ENCODE measurements at regions not wholly inside any gene's neighbourhood (a gene's known extent, or its start where the extent isn't known, plus 50 kb on each side); places are given as distances from the start of the nearest gene placed in this dataset.

DNA sequence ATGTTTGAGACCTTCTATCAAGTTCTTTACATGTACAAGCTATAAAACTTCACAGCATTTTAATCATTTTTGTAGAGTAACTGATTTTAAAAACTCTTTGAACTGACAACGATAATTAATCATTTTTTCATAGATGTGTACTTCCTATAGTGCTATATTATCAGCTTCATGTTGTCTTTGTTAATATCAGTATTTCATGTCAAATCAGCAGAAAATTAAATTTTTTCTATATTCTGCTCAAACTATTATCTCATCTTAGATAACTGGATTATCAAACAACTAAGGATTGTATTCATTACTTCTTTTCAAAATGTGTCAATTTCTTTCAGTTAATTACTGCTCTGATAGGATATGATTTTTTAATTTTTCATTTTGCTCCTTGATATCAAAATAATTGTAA, 214.6 kb upstream of the RGS18 start:
- H3K27me3 ChIP-seq (ENCODE audit: control insufficient read depth, insufficient read depth, low read length): no peaks in the 10 kb centered on the region
- no peak overlapping the region for H3K4me3 ChIP-seq (ENCODE audit: insufficient read depth, low read depth, low read length)
- H3K36me3 ChIP-seq (replicated peaks; ENCODE audit: control insufficient read depth, insufficient read depth, low read length): no peaks in the 10 kb centered on the region
- DNase-seq: no peak

DNA sequence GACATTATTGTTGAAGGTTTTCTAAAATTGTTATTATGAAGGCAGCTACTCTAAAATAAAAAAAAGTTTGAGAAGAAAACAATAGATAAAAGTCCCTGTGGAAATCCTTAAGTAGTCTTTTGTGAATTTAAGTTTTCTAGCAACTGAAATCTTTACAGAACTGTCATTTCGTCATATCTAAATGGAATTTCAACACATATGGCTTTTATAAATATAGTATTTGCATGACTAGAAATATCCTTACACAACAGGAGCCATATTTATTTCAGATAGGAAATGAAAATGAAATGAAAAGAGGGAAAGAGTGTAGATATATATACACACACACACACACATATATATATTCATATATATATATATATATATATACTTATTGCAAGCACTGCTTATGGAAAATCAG, 204.7 kb upstream of the RGS18 start:
- H3K4me3 ChIP-seq (ENCODE audit: insufficient read depth, low read depth, low read length): no peak overlapping the region
- DNase-seq: no peak
- no peaks in the 10 kb centered on the region for H3K27me3 ChIP-seq (ENCODE audit: control insufficient read depth, insufficient read depth, low read length)
- H3K36me3 ChIP-seq (replicated peaks; ENCODE audit: control insufficient read depth, insufficient read depth, low read length): no peaks in the 10 kb centered on the region

DNA sequence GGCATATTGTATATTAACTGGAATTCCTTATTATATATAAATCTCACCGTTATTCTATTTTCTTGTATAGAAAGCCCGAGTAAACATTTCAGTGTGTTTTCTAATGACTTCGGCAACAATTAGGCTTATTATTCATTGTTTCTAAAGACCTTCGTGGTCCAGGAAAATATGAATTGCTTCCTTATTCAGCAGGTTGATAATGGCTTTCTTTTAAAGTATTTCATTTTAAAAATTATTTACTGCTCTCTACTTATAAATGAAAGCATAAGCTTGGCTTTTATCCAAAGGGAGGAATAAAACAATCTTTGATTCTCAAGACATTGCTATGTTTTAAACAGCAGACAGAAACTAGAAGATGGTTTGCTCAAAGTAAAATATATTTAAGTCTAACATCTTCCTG, 198.4 kb upstream of the RGS18 start:
- no peak overlapping the region for H3K4me3 ChIP-seq (ENCODE audit: insufficient read depth, low read depth, low read length)
- DNase-seq: no peak
- H3K27me3 ChIP-seq (ENCODE audit: control insufficient read depth, insufficient read depth, low read length): no peaks in the 10 kb centered on the region
- no peaks in the 10 kb centered on the region for H3K36me3 ChIP-seq (replicated peaks; ENCODE audit: control insufficient read depth, insufficient read depth, low read length)

DNA sequence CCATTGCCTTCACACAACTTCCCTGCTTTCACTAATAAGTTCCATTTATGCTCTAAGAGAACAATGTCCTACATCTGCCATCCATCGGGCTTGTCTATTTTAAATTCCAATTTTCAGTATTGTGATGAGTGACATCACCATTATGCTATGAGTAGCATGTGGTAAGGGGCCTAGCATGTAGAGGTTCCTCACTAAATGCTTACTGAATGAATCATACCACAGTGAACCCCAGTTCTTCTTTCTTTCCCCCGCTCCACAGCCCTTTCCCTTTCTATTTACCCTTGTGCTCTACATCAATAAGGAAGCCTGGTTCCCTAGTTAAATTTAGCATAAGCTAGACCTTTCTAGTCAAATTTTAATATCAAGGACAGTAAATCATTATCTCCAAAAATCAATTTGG, 195.0 kb upstream of the RGS18 start:
- Histone ChIP-seq H3K4me3 (ENCODE audit: insufficient read depth, low read depth, low read length) (no peak overlapping the region), H3K36me3 (replicated peaks; ENCODE audit: control insufficient read depth, insufficient read depth, low read length) (no peaks in the 10 kb centered on the region), H3K27me3 (ENCODE audit: control insufficient read depth, insufficient read depth, low read length) (no peaks in the 10 kb centered on the region)
- DNase-seq: no peak

DNA sequence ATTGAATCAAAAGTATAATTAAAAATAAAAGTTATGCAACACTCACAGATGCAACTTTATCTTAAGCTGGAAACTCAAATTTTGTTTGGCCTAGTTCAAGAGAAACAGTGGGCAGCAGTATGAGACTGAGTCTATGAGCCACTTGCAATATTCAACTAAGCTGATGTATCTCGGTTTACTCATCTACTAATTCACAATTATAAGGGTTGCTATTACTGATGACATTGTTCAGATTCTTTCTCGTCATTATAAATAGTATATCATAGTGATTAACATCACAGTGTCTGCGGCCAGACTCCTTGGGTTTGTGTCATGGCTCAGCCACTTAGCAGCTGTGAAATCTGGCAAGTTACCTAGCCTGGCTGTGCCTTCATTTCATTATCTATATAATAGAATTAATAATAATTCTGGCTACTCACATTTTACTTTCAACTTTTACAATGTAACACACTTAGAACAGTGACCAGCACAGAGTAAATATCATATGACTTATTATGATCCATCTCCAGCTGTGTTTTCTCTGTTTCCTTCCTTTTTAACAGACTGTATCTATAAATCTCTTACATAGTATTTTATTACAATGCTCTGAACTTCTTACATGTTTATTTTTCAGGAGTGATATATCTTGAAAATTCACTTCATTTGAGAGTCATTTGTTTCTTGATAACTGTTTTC, 194.3 kb upstream of the RGS18 start:
- Histone ChIP-seq H3K27me3 (ENCODE audit: control insufficient read depth, insufficient read depth, low read length) (no peaks in the 10 kb centered on the region), H3K36me3 (replicated peaks; ENCODE audit: control insufficient read depth, insufficient read depth, low read length) (no peaks in the 10 kb centered on the region), H3K4me3 (ENCODE audit: insufficient read depth, low read depth, low read length) (no peak overlapping the region)
- DNase-seq: no peak

DNA sequence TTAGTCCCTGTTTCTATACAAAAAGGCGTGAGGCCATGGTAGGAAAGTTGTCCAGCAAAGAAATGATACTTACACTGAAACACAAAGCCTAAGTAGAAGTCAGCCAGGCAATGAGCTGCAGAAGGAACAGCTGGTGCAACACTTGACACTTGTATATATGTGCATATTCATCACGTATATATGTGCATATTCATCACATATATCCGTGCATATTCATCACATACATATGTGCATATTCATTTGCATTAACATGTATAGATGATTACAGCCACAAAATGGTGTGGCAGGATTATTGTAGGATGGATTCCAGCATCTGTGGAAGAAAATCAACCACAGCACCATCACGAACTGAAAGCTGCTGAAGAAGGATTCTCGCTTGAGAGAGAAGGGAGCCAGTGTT, 189.0 kb upstream of the RGS18 start:
- no peaks in the 10 kb centered on the region for H3K36me3 ChIP-seq (replicated peaks; ENCODE audit: control insufficient read depth, insufficient read depth, low read length)
- H3K4me3 ChIP-seq (ENCODE audit: insufficient read depth, low read depth, low read length): no peak overlapping the region
- no peak for DNase-seq
- H3K27me3 ChIP-seq (ENCODE audit: control insufficient read depth, insufficient read depth, low read length): no peaks in the 10 kb centered on the region

DNA sequence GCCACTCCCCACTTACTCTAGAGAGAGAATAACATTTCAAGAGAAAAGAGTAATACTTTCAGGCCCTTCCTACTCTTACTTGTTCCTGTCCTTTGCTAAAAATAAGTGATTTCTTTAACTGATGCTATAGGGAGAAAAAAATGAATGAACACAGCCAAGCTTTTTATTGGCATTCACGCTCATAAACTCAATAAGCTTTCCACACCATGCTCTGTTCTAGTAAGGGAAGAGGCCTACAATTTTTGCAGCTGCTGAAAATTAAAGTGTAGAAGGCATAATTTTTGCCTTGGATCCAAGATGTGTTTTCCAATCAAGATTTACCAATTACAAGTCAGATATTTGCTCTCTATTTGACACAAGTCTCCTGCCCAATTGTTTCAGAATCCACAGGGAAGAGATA, 188.1 kb upstream of the RGS18 start:
- Histone ChIP-seq H3K4me3 (ENCODE audit: insufficient read depth, low read depth, low read length) (no peak overlapping the region), H3K36me3 (replicated peaks; ENCODE audit: control insufficient read depth, insufficient read depth, low read length) (no peaks in the 10 kb centered on the region), H3K27me3 (ENCODE audit: control insufficient read depth, insufficient read depth, low read length) (no peaks in the 10 kb centered on the region)
- DNase-seq: no peak

DNA sequence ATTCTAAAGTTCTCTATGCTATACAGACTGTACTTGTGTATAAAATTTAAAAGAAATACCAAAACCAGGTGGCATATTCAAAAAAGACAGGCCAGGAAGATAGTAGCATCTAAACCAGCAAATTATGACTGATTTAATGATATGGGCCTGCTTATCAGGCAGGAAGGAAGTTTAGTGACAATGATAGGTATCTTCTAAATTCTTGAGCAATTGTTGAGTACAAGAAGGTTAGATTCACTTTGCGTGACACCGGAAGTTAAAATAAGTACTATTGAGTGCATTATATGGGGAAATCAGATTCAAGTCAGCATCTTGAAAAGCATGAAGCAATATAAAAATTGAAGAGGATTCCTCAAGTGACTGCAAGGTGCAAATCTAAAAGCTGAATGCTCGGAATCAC, 186.8 kb upstream of the RGS18 start:
- DNase-seq: no peak
- Histone ChIP-seq H3K4me3 (ENCODE audit: insufficient read depth, low read depth, low read length) (no peak overlapping the region), H3K27me3 (ENCODE audit: control insufficient read depth, insufficient read depth, low read length) (no peaks in the 10 kb centered on the region), H3K36me3 (replicated peaks; ENCODE audit: control insufficient read depth, insufficient read depth, low read length) (no peaks in the 10 kb centered on the region)

DNA sequence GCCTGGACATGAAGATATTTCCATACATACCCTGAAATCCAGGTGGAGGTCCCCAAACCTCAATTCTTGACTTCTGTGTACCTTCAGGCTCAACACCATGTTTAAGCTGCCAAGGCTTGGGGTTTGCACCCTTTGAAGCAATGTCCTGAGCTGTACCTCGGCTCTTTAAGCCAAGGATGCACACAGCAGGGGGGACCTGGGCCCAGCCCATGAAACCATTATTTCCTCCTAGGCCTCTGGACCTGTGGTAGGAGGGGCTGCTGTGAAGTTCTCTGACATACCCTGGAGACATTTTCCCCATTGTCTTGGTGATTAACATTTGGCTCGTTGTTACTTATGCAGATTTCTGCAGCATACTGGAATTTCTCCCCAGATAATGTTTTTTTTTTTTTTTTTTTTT, 184.3 kb upstream of the RGS18 start:
- no peak for DNase-seq
- no peak overlapping the region for H3K4me3 ChIP-seq (ENCODE audit: insufficient read depth, low read depth, low read length)
- no peaks in the 10 kb centered on the region for H3K36me3 ChIP-seq (replicated peaks; ENCODE audit: control insufficient read depth, insufficient read depth, low read length)
- no peaks in the 10 kb centered on the region for H3K27me3 ChIP-seq (ENCODE audit: control insufficient read depth, insufficient read depth, low read length)

DNA sequence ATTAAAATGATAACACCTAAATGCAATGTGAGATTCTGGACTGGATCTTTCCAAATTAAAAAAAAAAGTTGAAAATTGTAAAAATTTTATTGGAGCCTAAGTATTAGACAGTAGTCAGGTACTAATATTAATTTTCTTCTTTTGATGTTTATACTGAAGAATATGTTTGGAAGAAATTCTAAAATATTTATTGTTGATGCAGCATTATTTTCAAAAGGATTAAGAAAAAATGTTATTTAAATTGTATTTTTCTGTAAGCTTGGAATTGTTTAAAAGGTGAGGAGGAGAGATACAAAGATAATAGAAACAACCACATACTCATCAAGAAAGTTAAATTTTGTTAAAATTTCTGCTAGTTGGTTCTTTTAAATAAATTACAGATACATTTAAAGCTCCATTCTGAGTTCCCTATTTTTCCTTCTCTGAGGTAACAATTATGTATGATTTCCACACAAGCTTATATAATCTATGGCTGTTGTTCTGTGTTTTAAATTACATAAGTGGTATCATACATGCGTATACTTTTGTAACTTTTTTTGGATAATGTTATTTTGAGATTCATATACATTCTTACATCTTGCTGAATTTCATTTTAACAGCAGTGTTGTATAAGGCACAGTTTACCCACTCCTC, 180.3 kb upstream of the RGS18 start:
- H3K4me3 ChIP-seq (ENCODE audit: insufficient read depth, low read depth, low read length): no peak overlapping the region
- H3K27me3 ChIP-seq (ENCODE audit: control insufficient read depth, insufficient read depth, low read length): no peaks in the 10 kb centered on the region
- no peak for DNase-seq
- H3K36me3 ChIP-seq (replicated peaks; ENCODE audit: control insufficient read depth, insufficient read depth, low read length): no peaks in the 10 kb centered on the region

DNA sequence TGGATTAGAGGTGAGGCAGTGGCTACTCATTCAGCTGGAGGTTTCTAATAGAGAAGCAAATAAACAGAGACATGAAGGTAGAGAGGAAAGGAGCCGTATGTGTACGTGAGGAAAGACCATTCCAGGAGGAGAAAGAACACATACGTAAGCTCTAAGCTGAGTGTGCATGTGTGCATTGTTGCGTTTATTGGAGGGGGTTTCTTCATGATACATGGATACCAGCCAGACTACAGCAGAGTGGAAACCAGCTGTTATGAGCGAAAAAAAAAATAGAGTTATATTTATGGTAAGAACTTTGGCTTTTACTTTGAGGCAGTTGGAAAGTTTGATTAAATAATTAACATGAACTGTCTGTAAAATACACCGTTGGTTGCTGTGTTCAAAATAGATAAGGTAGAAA, 173.4 kb upstream of the RGS18 start:
- Histone ChIP-seq H3K4me3 (ENCODE audit: insufficient read depth, low read depth, low read length) (no peak overlapping the region), H3K36me3 (replicated peaks; ENCODE audit: control insufficient read depth, insufficient read depth, low read length) (no peaks in the 10 kb centered on the region), H3K27me3 (ENCODE audit: control insufficient read depth, insufficient read depth, low read length) (no peaks in the 10 kb centered on the region)
- no peak for DNase-seq

DNA sequence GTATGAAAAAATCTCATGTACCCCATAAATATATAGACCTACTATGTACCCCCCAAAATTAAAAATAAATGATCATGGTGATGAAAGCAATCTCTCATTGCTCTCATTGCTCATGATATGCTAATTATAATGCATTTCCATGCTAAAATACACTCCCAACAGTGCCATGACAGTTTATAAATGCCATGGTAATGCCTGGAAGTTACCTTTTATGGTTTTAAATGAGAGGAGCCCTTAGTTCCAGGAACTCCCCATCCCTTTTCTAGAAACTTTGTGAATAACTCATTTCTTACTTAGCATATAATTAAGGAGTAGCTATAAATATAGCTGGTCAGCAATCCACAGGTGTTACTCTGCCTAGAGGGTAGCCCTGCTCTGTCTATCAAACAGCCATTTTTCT, 166.1 kb upstream of the RGS18 start:
- no peaks in the 10 kb centered on the region for H3K27me3 ChIP-seq (ENCODE audit: control insufficient read depth, insufficient read depth, low read length)
- no peak for DNase-seq
- no peaks in the 10 kb centered on the region for H3K36me3 ChIP-seq (replicated peaks; ENCODE audit: control insufficient read depth, insufficient read depth, low read length)

DNA sequence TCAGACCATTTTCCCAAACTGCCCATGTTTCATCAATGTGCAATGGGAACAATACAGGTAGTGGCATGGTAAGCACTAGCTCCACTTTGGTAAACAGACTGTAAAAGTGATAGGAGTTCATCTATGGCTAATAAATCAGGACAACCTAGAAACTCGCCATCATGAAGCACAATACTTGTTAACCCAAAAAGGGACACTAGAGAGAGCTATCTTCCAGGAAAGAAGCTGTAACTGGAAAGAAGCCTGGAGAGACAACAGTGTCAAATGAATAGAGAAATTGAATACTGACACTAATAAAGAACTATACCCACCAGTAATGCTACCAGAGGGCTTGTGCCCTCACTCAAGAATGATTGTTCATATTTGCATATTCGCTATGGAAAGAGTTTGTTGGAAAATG, 164.7 kb upstream of the RGS18 start:
- peak; percentile 6 for DNase-seq
- no peaks in the 10 kb centered on the region for H3K27me3 ChIP-seq (ENCODE audit: control insufficient read depth, insufficient read depth, low read length)
- no peaks in the 10 kb centered on the region for H3K36me3 ChIP-seq (replicated peaks; ENCODE audit: control insufficient read depth, insufficient read depth, low read length)
- H3K4me3 ChIP-seq (ENCODE audit: insufficient read depth, low read depth, low read length): no peak overlapping the region

More for the DNA sequence above, 166.1 kb upstream of the RGS18 start:
- H3K4me3 ChIP-seq (ENCODE audit: insufficient read depth, low read depth, low read length): no peak overlapping the region

DNA sequence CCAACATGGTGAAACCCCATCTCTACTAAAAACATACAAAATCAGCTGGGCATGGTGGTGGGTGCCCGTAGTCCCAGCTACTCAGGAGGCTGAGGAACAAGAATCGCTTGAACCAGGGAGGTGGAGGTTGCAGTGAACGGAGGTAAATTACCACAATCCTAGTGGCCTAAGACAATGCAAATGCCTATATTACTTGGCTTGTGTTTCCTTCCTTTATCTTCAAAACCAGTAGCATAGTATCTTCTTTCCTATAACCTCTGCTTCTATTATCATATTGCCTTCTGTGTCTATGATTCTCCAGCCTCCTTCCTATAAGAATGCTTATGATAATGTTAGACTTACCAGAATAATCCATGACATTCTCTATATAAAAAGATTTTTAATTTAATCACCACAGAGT, 156.2 kb upstream of the RGS18 start:
- no peak for DNase-seq
- no peak overlapping the region for H3K4me3 ChIP-seq (ENCODE audit: insufficient read depth, low read depth, low read length)

DNA sequence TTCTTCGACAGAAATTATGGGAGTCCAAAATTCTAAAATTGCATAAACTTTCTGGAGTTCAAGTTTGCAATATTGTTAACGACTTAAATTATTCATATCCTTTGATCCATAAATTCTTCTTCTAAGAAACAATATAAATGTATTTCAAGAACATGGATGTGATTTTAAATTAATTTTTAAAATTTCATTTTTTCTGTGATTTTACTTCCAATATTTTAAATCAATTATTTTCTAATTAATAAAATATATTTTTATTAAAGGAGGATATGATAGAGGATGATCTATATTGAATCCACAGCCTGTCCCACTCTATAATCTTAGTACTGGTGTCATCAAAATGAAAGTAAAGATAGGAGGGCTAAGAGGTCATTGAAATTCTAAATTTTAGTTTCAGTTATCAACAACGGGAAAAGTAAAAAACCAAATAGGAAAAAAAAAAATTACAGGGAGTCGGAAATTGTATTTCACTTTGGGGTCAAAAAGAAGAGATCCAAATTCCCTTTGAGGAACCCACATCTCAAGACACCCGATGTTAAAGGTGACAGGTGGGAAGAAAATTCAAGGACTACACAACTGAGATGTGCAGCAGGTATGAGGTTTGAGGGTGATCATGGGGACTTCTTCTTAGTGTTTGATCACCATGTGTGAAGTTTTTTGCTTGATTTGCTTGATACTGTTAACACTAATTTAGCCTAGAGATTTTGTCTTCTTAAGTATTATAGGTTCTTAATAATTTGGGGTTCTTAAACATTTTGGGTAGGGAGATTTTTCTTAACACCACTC, 154.8 kb upstream of the RGS18 start:
- no peak for DNase-seq
- H3K4me3 ChIP-seq (ENCODE audit: insufficient read depth, low read depth, low read length): no peak overlapping the region
- no peaks in the 10 kb centered on the region for H3K36me3 ChIP-seq (replicated peaks; ENCODE audit: control insufficient read depth, insufficient read depth, low read length)
- no peaks in the 10 kb centered on the region for H3K27me3 ChIP-seq (ENCODE audit: control insufficient read depth, insufficient read depth, low read length)

More for the DNA sequence above, 156.2 kb upstream of the RGS18 start:
- Histone ChIP-seq H3K36me3 (replicated peaks; ENCODE audit: control insufficient read depth, insufficient read depth, low read length) (no peaks in the 10 kb centered on the region), H3K27me3 (ENCODE audit: control insufficient read depth, insufficient read depth, low read length) (no peaks in the 10 kb centered on the region)

Measured in H7 (cell line).